ENCODE measurements at regions not wholly inside any gene's neighbourhood (a gene's known extent, or its start where the extent isn't known, plus 50 kb on each side); places are given as distances from the start of the nearest gene placed in this dataset.

DNA sequence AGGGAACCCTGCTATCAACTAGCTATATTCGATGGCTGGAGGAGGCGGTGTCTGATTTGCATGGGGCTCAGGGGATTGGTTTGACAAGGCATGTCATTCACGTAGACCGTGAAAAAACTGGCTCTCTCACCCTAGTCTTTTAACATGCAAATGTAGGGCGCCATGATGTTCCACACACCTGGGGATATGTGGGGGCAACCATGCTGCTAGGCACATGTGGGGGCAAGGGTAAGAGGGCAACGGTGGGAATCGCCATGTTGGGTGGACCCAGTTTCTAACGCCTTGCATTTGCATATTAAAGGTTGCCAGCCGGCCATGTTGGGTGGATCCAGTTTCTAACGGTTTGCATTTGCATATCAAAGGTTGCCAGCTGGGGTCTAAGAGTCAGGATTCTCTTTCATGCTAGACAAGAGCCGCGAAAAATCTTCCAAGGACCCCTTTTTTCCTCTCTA lies 419.2 kb upstream of the NFE2L3 start:
- TF ChIP-seq EZH2 (IDR thresholded peaks at IDR 0.05; ENCODE audit: insufficient read depth, low read length): no peak
- TF ChIP-seq, protein P1, sequence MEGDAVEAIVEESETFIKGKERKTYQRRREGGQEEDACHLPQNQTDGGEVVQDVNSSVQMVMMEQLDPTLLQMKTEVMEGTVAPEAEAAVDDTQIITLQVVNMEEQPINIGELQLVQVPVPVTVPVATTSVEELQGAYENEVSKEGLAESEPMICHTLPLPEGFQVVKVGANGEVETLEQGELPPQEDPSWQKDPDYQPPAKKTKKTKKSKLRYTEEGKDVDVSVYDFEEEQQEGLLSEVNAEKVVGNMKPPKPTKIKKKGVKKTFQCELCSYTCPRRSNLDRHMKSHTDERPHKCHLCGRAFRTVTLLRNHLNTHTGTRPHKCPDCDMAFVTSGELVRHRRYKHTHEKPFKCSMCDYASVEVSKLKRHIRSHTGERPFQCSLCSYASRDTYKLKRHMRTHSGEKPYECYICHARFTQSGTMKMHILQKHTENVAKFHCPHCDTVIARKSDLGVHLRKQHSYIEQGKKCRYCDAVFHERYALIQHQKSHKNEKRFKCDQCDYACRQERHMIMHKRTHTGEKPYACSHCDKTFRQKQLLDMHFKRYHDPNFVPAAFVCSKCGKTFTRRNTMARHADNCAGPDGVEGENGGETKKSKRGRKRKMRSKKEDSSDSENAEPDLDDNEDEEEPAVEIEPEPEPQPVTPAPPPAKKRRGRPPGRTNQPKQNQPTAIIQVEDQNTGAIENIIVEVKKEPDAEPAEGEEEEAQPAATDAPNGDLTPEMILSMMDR (IDR thresholded peaks at IDR 0.05; ENCODE audit: insufficient read depth, low read depth, low read length): no peak

Measured in astrocyte (in vitro differentiated cells and primary cell).